Endothelial cell of umbilical vein (primary cell): ENCODE measurements at regions not wholly inside any gene's neighbourhood (a gene's known extent, or its start where the extent isn't known, plus 50 kb on each side); places are given as distances from the start of the nearest gene placed in this dataset.
"Not testable (repeated sequence)": the region's sequence is repeated elsewhere in the genome, so short reads cannot be mapped to it uniquely, and the experiment has no call there.

Experiments
- BruUV-seq: library from RNA; stranded (reverse); fragments of 400-500 nt; replicated peaks from 2 replicates; lab custom pipeline; 2021; lab: Mats Ljungman, UMichigan
- CTCF ChIA-PET: fragments of 300-600, 350-600 bp; sonication (Branson Sonifier 250); formaldehyde crosslinking; loops from one replicate; lab custom pipeline; 2021; ENCODE audit warnings: antibody characterized with exemption, inconsistent platforms; lab: Charles Lee
- POLR2A ChIA-PET: fragments of 300-600, 350-600 bp; sonication (Branson Sonifier 250); formaldehyde crosslinking; loops from one replicate; lab custom pipeline; 2021; ENCODE audit warnings: antibody characterized with exemption, inconsistent platforms; lab: Charles Lee
- DNase-seq: peaks from one replicate; pipeline ENCODE4 v3.0.0-alpha.2; 2011; ENCODE audit warnings: low read depth, low spot score
- FAIRE-seq: peaks from 2 replicates; lab custom pipeline; 2011; peaks lifted over from hg19 to GRCh38; lab: Jason Lieb, UNC
- H2AFZ ChIP-seq: 2 replicates; pipeline ENCODE4 v1.6.0; 2012; ENCODE audit warnings: low read depth, low read length, control low read depth, inconsistent platforms
- H3K27ac ChIP-seq: 2 replicates; pipeline ENCODE4 v1.5.1; 2011; ENCODE audit warnings: low read depth, mild to moderate bottlenecking, control low read depth, low read length, moderate library complexity; ENCODE audit not compliant: insufficient read depth
- H3K27me3 ChIP-seq, 2 experiments: 2 replicates each; pipeline versions ENCODE4 v1.6.0 to v1.6.1; 2011; ENCODE audit warnings: low read length in 2 of 2, mixed read lengths in 1 of 2; ENCODE audit not compliant: control insufficient read depth in 2 of 2, insufficient read depth in 2 of 2
- H3K36me3 ChIP-seq, 2 experiments: 2 replicates in 1 of 2; 3 replicates in 1 of 2; pipeline ENCODE4 v1.5.1; 2011; ENCODE audit warnings: low read length in 2 of 2, mild to moderate bottlenecking in 1 of 2, moderate library complexity in 1 of 2; ENCODE audit not compliant: control insufficient read depth in 2 of 2, insufficient read depth in 2 of 2; ENCODE audit errors: extremely low read depth in 1 of 2
- H3K4me1 ChIP-seq: 3 replicates; pipeline ENCODE4 v1.5.1; 2011; ENCODE audit warnings: mild to moderate bottlenecking, low read length; ENCODE audit not compliant: control insufficient read depth, insufficient read depth; ENCODE audit errors: extremely low read depth
- H3K4me2 ChIP-seq: 2 replicates; pipeline ENCODE4 v1.6.1; 2011; ENCODE audit warnings: low read length, control low read depth, mixed read lengths; ENCODE audit not compliant: insufficient read depth
- H3K4me3 ChIP-seq, 3 experiments: fragments of 200-600 bp in 1 of 3; sonication (generic), shearing (Covaris generic) in 1 of 3; replicated peaks in 1 of 3; 2 replicates each; pipeline ENCODE4 v1.5.1; 2011 to 2016; ENCODE audit warnings: control low read depth in 3 of 3, low read length in 3 of 3, mild to moderate bottlenecking in 2 of 3, inconsistent platforms in 1 of 3, low read depth in 1 of 3, moderate library complexity in 1 of 3; ENCODE audit not compliant: insufficient read depth in 1 of 3
- H3K79me2 ChIP-seq: 2 replicates; pipeline ENCODE4 v1.6.0; 2012; ENCODE audit warnings: low read length, inconsistent platforms; ENCODE audit not compliant: control insufficient read depth, insufficient read depth
- H3K9ac ChIP-seq: replicated peaks from 2 replicates; pipeline ENCODE3; 2011; ENCODE audit warnings: low read length, control low read depth; ENCODE audit not compliant: insufficient read depth; ENCODE audit errors: extremely low read depth
- H3K9me1 ChIP-seq: replicated peaks from 3 replicates; pipeline ENCODE4 v1.6.0; 2011; ENCODE audit warnings: mild to moderate bottlenecking, low read length; ENCODE audit not compliant: control insufficient read depth, insufficient read depth; ENCODE audit errors: extremely low read depth
- H3K9me3 ChIP-seq: replicated peaks from 2 replicates; pipeline ENCODE4 v1.5.1; 2012; ENCODE audit warnings: low read length, inconsistent platforms; ENCODE audit not compliant: control insufficient read depth, insufficient read depth
- H4K20me1 ChIP-seq: replicated peaks from 2 replicates; pipeline ENCODE3; 2011; ENCODE audit warnings: mild to moderate bottlenecking, low read length; ENCODE audit not compliant: control insufficient read depth, insufficient read depth; ENCODE audit errors: extremely low read depth
- EZH2 ChIP-seq: IDR thresholded peaks from 2 replicates; pipeline ENCODE4 v1.6.1; 2012; ENCODE audit warnings: borderline replicate concordance, low read depth, mild to moderate bottlenecking, moderate library complexity, low read length, inconsistent platforms; ENCODE audit not compliant: severe bottlenecking
- POLR2A ChIP-seq: IDR thresholded peaks from 2 replicates; pipeline ENCODE4 v1.6.1; 2012; ENCODE audit warnings: low read depth, mild to moderate bottlenecking, control low read depth, low read length
- dilution Hi-C: fragments of 300-500 bp; cut with MboI; formaldehyde crosslinking; loops from one replicate; pipeline ENCODE4 v1.15.0; 2019; ENCODE audit warnings: low sequenced_read_pairs; ENCODE audit not compliant: extremely low pct_ligation_motif_present
- intact Hi-C: fragments of 100-400 bp; cut with micrococcal nuclease; formaldehyde crosslinking; loops from one replicate; pipeline ENCODE4 v1.10.0; 2022

- FAIRE-seq, dilution Hi-C loops: not testable (repeated sequence)
Observed at GRCh38 chr18:29715960-29716359, 1326.6 kb downstream of the DSC3 start.

GRCh38 chr18:29712785-29713184 is 1329.8 kb downstream of the DSC3 start:
- no peak for TF ChIP-seq EZH2
- TF ChIP-seq POLR2A, result no peak
- DNase-seq (peak; percentile 4), FAIRE-seq (no peak)
- dilution Hi-C loops (no loop called here), intact Hi-C loops (no loop called here)
- H3K9me1 ChIP-seq, result no peaks in the 10 kb centered on the region
- BruUV-seq, result no TSS peak
- POLR2A ChIA-PET, result no interaction called here
- H3K9me3 ChIP-seq, result no peaks in the 10 kb centered on the region
- no peaks in the 10 kb centered on the region for H3K4me1 ChIP-seq
- H4K20me1 ChIP-seq, result no peaks in the 10 kb centered on the region
- no peak overlapping the region for H3K4me3 ChIP-seq
- H3K79me2 ChIP-seq, result no peaks in the 10 kb centered on the region
- H2AFZ ChIP-seq, result no peak overlapping the region
- no peak overlapping the region for H3K27ac ChIP-seq
- no peak overlapping the region for H3K4me2 ChIP-seq
- CTCF ChIA-PET, result no interaction called here
- H3K36me3 ChIP-seq, result no peaks in the 10 kb centered on the region
- no peaks in the 10 kb centered on the region for H3K27me3 ChIP-seq
- no peak overlapping the region for H3K9ac ChIP-seq

More at GRCh38 chr18:29715960-29716359, 1326.6 kb downstream of the DSC3 start:
- H3K4me2 ChIP-seq, H3K4me3 ChIP-seq, H2AFZ ChIP-seq, POLR2A ChIA-PET, H3K27ac ChIP-seq, DNase-seq, H3K27me3 ChIP-seq, H4K20me1 ChIP-seq, CTCF ChIA-PET, H3K9me3 ChIP-seq, BruUV-seq, H3K79me2 ChIP-seq, H3K9ac ChIP-seq, H3K36me3 ChIP-seq, intact Hi-C loops, H3K4me1 ChIP-seq, H3K9me1 ChIP-seq: not testable (repeated sequence)
